ENCODE measurements at regions not wholly inside any gene's neighbourhood (a gene's known extent, or its start where the extent isn't known, plus 50 kb on each side); places are given as distances from the start of the nearest gene placed in this dataset.

DNA sequence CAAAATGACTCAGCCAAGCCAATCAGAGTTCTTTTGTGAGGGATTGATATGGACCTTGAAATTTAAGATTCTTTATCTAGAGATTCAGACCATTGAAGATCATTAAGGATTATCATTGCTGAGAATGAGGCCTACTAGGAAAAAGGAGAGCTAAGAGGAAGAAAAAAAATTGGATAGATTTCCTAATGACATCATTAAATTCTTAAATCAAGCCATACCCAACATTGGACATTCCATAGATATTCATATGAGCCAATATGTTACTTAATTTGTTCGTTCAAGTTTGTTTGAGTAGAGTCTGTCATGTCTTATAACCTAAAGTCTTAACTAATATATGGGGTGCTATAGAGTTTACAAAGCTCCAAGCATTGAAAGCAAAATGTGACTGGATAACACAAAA lies 727.9 kb upstream of the SEMA6A start:
- no peak for DNase-seq
- intact Hi-C loops (cut with DNase I), result no loop called here
- Histone ChIP-seq H3K36me3 (no peaks in the 10 kb centered on the region), H3K4me1 (no peaks in the 10 kb centered on the region), H3K4me3 (no peak overlapping the region), H3K27ac (no peak overlapping the region), H3K9me3 (no peaks in the 10 kb centered on the region), H3K27me3 (no peaks in the 10 kb centered on the region)
- ATAC-seq, result no peak
- TF ChIP-seq, protein P1, sequence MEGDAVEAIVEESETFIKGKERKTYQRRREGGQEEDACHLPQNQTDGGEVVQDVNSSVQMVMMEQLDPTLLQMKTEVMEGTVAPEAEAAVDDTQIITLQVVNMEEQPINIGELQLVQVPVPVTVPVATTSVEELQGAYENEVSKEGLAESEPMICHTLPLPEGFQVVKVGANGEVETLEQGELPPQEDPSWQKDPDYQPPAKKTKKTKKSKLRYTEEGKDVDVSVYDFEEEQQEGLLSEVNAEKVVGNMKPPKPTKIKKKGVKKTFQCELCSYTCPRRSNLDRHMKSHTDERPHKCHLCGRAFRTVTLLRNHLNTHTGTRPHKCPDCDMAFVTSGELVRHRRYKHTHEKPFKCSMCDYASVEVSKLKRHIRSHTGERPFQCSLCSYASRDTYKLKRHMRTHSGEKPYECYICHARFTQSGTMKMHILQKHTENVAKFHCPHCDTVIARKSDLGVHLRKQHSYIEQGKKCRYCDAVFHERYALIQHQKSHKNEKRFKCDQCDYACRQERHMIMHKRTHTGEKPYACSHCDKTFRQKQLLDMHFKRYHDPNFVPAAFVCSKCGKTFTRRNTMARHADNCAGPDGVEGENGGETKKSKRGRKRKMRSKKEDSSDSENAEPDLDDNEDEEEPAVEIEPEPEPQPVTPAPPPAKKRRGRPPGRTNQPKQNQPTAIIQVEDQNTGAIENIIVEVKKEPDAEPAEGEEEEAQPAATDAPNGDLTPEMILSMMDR (IDR thresholded peaks at IDR 0.05), result no peak

DNA sequence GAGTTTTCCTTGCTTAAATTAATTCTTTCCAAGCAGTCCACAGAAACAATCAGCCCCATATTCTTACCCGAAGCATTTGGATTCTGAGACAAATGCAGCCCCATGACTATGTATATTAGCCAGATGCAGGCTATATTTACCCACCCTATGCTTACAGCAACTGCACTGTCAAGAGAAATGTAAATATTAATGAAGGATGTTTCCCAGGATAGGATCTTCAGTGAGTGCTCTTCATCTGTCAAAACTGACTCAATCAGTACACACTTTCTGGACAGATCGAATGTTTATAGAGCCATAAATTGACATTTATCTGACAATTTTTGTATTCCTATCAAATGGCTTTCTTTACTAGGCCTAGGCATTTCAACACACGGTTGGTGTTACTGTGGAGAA lies 725.3 kb upstream of the SEMA6A start:
- intact Hi-C loops (cut with DNase I), result no loop called here
- H3K27me3 ChIP-seq, result no peaks in the 10 kb centered on the region
- ATAC-seq, result no peak
- DNase-seq, result no peak
- H3K4me3 ChIP-seq, result no peak overlapping the region
- TF ChIP-seq, protein P1 (IDR thresholded peaks at IDR 0.05), result no peak
- H3K9me3 ChIP-seq, result no peaks in the 10 kb centered on the region
- no peaks in the 10 kb centered on the region for H3K36me3 ChIP-seq
- no peak overlapping the region for H3K27ac ChIP-seq
- H3K4me1 ChIP-seq, result no peaks in the 10 kb centered on the region

DNA sequence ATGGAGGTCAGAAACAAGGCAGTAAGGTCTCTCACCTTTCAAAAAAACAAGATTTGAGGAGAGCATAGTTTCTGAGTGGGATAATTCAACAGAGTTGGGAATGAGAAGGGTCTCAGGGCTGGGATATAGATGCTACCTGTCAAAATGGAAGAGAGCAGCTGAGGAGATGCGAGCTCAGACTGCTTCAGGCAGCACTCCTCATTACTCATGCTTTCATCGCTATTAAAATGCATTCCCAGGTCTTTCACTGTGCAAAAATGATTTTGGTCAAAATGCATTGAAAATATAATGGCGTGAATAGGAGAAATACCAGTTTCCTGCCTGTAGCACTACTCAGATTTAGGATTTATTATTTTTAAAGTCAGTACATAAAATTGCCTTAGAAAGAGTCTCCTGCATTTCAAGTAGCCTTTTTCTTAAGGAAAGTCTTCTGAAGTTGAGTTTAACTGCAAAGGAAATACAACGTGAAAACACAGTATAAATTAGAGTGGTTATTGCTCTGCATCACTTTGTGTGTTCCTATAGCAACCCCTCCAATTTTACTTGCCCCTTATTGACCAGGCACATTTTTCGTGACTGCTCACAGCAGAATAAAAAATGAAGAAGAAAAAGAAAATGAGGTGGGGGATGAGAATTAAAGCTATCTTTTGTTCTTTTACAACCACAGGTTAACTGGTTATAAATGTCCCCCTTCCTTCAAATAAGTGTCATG lies 724.8 kb upstream of the SEMA6A start:
- DNase-seq, result no peak
- ATAC-seq, result no peak
- H3K36me3 ChIP-seq, result no peaks in the 10 kb centered on the region
- H3K27me3 ChIP-seq, result no peaks in the 10 kb centered on the region
- H3K4me1 ChIP-seq, result no peaks in the 10 kb centered on the region
- H3K9me3 ChIP-seq, result no peaks in the 10 kb centered on the region
- H3K27ac ChIP-seq, result no peak overlapping the region
- no peak overlapping the region for H3K4me3 ChIP-seq
- TF ChIP-seq, protein P1 (IDR thresholded peaks at IDR 0.05), result no peak
- intact Hi-C loops (cut with DNase I), result no loop called here

DNA sequence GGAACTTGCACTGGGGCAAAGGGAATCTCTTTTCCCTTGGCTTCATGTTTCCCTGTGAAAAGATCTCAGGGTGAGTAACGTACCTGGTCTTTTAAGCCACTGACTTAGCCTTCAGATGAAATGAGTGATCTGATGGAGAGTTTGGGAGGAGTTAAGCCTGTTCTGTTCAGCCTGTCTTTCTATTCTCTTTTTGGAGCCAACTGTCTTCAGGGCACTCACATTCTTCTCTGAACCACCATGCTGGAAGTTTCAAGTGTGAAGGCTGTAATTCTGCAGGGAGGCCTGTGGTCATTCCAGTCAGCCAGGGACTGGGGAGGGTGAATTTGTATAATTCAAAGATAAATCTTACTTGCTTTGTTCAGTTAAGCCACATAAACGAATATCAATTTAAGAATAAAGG lies 722.2 kb upstream of the SEMA6A start:
- TF ChIP-seq, protein P1 (IDR thresholded peaks at IDR 0.05), result no peak
- no peaks in the 10 kb centered on the region for H3K27me3 ChIP-seq
- DNase-seq (no peak), ATAC-seq (no peak)
- H3K27ac ChIP-seq, result no peak overlapping the region
- no peaks in the 10 kb centered on the region for H3K9me3 ChIP-seq
- intact Hi-C loops (cut with DNase I), result no loop called here
- no peak overlapping the region for H3K4me3 ChIP-seq
- no peaks in the 10 kb centered on the region for H3K36me3 ChIP-seq
- H3K4me1 ChIP-seq, result no peaks in the 10 kb centered on the region

DNA sequence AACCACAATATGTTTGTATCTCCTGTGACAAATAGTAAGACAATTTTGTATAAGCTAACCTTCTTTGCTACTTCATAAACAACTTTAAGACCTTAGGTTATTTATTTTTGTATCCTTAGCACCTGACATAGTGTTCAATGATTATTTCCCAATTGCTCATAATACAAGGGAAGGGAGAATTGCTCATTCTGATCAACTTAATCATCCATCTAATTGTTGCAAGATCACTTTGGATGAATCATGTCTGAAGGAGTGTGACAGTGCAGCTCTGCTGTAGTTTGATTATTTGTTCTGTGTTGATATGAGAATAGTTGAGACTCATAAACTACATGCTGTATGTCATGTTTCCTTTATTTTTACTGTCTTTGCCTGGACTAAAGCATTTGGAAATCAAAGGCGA lies 721.3 kb upstream of the SEMA6A start:
- intact Hi-C loops (cut with DNase I), result no loop called here
- TF ChIP-seq, protein P1 (IDR thresholded peaks at IDR 0.05), result no peak
- H3K27ac ChIP-seq, result no peak overlapping the region
- H3K4me3 ChIP-seq, result no peak overlapping the region
- no peaks in the 10 kb centered on the region for H3K27me3 ChIP-seq
- no peak for DNase-seq
- no peak for ATAC-seq
- H3K9me3 ChIP-seq, result no peaks in the 10 kb centered on the region
- no peaks in the 10 kb centered on the region for H3K4me1 ChIP-seq
- H3K36me3 ChIP-seq, result no peaks in the 10 kb centered on the region

DNA sequence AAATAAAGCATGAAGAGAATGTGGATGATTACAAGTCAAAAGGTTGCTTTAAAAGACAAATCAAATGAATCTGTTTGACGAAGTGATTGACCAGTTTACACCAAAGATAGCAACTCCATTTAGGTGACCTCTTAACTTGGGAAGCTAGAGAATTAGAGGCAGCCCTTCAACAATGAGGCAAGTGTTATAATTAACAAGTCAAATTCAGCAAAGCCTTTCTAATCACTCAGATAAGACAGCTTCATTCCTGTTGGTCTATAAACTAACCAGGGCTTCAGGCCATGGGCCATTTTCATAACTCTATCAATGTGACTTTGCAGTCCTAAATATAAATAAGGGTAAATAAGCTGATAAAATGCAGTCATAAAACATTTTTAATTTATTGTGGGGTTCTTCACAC lies 712.2 kb upstream of the SEMA6A start:
- Histone ChIP-seq H3K27me3 (no peaks in the 10 kb centered on the region), H3K9me3 (no peaks in the 10 kb centered on the region), H3K4me1 (no peaks in the 10 kb centered on the region), H3K4me3 (no peak overlapping the region), H3K36me3 (no peaks in the 10 kb centered on the region), H3K27ac (no peak overlapping the region)
- DNase-seq (no peak), ATAC-seq (no peak)
- intact Hi-C loops (cut with DNase I), result no loop called here
- TF ChIP-seq, protein P1 (IDR thresholded peaks at IDR 0.05), result no peak
